ENCODE measurements at regions not wholly inside any gene's neighbourhood (a gene's known extent, or its start where the extent isn't known, plus 50 kb on each side); places are given as distances from the start of the nearest gene placed in this dataset.
"Not testable (repeated sequence)": the region's sequence is repeated elsewhere in the genome, so short reads cannot be mapped to it uniquely, and the experiment has no call there.

GRCh38 chr2:82175210-82175609 is 1870.7 kb upstream of the LRRTM1 start:
- WGBS (ENCODE audit: insufficient coverage) = no CpG with 5 or more reads among the region's 10 CpGs
- not testable (repeated sequence) for H3K4me1 ChIP-seq (ENCODE audit: control insufficient read depth, insufficient read depth, low read length)

GRCh38 chr2:82172483-82172882 is 1867.9 kb upstream of the LRRTM1 start:
- H3K36me3 ChIP-seq (ENCODE audit: control insufficient read depth, insufficient read depth, low read length) = no peaks in the 10 kb centered on the region
- H3K4me1 ChIP-seq (ENCODE audit: control insufficient read depth, insufficient read depth, low read length) = no peaks in the 10 kb centered on the region
- no peaks in the 10 kb centered on the region for H3K9me3 ChIP-seq (ENCODE audit: control insufficient read depth, insufficient read depth, low read length)
- no peak overlapping the region for H3K27ac ChIP-seq (ENCODE audit: low read depth, low read length)
- H3K4me3 ChIP-seq (ENCODE audit: low read depth, low read length) = no peak overlapping the region
- no CpG with 5 or more reads among the region's 2 CpGs for WGBS (ENCODE audit: insufficient coverage)
- no peaks in the 10 kb centered on the region for H3K27me3 ChIP-seq (ENCODE audit: control insufficient read depth, insufficient read depth, low read length)
- peak in 1 of 6 donors; percentile 6 for DNase-seq (ENCODE audit: low read depth in 4 of 6, low spot score in 6 of 6)

More at GRCh38 chr2:82175210-82175609, 1870.7 kb upstream of the LRRTM1 start:
- H3K9me3 ChIP-seq (ENCODE audit: control insufficient read depth, insufficient read depth, low read length); H3K4me3 ChIP-seq (ENCODE audit: low read depth, low read length); H3K27ac ChIP-seq (ENCODE audit: low read depth, low read length); H3K27me3 ChIP-seq (ENCODE audit: control insufficient read depth, insufficient read depth, low read length); H3K36me3 ChIP-seq (ENCODE audit: control insufficient read depth, insufficient read depth, low read length); DNase-seq (ENCODE audit: low read depth in 4 of 6, low spot score in 6 of 6): not testable (repeated sequence)

DNA sequence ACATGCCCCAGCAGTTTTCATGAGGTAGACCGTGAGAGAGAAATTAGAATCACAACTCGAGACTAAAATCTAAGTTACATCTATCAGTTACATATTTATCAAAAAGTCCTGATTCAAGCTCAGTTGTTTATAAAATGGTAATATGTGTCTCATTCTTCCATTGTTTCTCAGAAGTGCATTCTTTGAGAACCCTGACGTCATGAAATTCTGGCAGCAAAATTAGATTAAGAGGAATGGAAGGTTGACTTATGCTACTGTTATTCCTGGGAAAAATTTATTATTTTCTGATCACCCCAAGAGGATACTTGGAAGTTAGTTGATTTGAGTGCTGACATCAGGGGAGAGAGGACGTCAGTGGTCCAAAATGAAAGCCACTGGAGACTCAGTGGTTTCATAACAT is 1864.8 kb upstream of the LRRTM1 start:
- Histone ChIP-seq H3K4me1 (ENCODE audit: control insufficient read depth, insufficient read depth, low read length) (no peaks in the 10 kb centered on the region), H3K36me3 (ENCODE audit: control insufficient read depth, insufficient read depth, low read length) (no peaks in the 10 kb centered on the region), H3K27me3 (ENCODE audit: control insufficient read depth, insufficient read depth, low read length) (no peaks in the 10 kb centered on the region), H3K27ac (ENCODE audit: low read depth, low read length) (no peak overlapping the region), H3K4me3 (ENCODE audit: low read depth, low read length) (no peak overlapping the region), H3K9me3 (ENCODE audit: control insufficient read depth, insufficient read depth, low read length) (no peaks in the 10 kb centered on the region)
- DNase-seq (ENCODE audit: low read depth in 4 of 6, low spot score in 6 of 6) = no peak
- 80% methylated on average over 1 of the region's 4 CpGs for WGBS (ENCODE audit: insufficient coverage)

DNA sequence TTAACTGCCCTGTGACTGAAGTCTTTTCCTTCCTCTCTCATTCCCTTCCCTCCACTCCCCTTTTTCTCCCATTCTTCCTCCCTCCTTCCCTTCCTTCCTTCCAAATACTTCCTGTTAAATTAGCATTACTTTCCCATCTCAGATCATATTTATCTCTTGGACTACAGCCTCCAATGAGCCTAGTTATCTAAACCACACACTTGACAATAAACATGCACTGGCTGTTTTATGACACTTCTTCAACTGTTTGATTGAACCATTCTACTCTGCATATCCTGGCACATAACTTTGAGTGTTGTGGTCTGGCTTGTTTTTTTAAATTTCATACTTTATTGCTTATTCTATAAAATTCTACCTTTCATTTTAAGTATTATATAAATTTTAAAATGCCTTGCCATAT is 1860.8 kb upstream of the LRRTM1 start:
- Histone ChIP-seq H3K27me3 (ENCODE audit: control insufficient read depth, insufficient read depth, low read length) (no peaks in the 10 kb centered on the region), H3K4me1 (ENCODE audit: control insufficient read depth, insufficient read depth, low read length) (no peaks in the 10 kb centered on the region), H3K36me3 (ENCODE audit: control insufficient read depth, insufficient read depth, low read length) (no peaks in the 10 kb centered on the region), H3K4me3 (ENCODE audit: low read depth, low read length) (no peak overlapping the region), H3K9me3 (ENCODE audit: control insufficient read depth, insufficient read depth, low read length) (no peaks in the 10 kb centered on the region), H3K27ac (ENCODE audit: low read depth, low read length) (no peak overlapping the region)
- no peak for DNase-seq (ENCODE audit: low read depth in 4 of 6, low spot score in 6 of 6)

GRCh38 chr2:82158150-82158549 is 1853.6 kb upstream of the LRRTM1 start:
- H3K4me3 ChIP-seq (ENCODE audit: low read depth, low read length) = no peak overlapping the region
- no peak overlapping the region for H3K27ac ChIP-seq (ENCODE audit: low read depth, low read length)
- no peaks in the 10 kb centered on the region for H3K9me3 ChIP-seq (ENCODE audit: control insufficient read depth, insufficient read depth, low read length)
- H3K36me3 ChIP-seq (ENCODE audit: control insufficient read depth, insufficient read depth, low read length) = no peaks in the 10 kb centered on the region
- no CpG with 5 or more reads among the region's 2 CpGs for WGBS (ENCODE audit: insufficient coverage)
- no peak for DNase-seq (ENCODE audit: low read depth in 4 of 6, low spot score in 6 of 6)
- no peaks in the 10 kb centered on the region for H3K4me1 ChIP-seq (ENCODE audit: control insufficient read depth, insufficient read depth, low read length)
- H3K27me3 ChIP-seq (ENCODE audit: control insufficient read depth, insufficient read depth, low read length) = no peaks in the 10 kb centered on the region

GRCh38 chr2:82155469-82155868 is 1850.9 kb upstream of the LRRTM1 start:
- H3K9me3 ChIP-seq (ENCODE audit: control insufficient read depth, insufficient read depth, low read length) = no peaks in the 10 kb centered on the region
- H3K27me3 ChIP-seq (ENCODE audit: control insufficient read depth, insufficient read depth, low read length) = no peaks in the 10 kb centered on the region
- H3K4me3 ChIP-seq (ENCODE audit: low read depth, low read length) = no peak overlapping the region
- no peaks in the 10 kb centered on the region for H3K36me3 ChIP-seq (ENCODE audit: control insufficient read depth, insufficient read depth, low read length)
- DNase-seq (ENCODE audit: low read depth in 4 of 6, low spot score in 6 of 6) = no peak
- WGBS (ENCODE audit: insufficient coverage) = no CpG with 5 or more reads among the region's 4 CpGs
- no peak overlapping the region for H3K27ac ChIP-seq (ENCODE audit: low read depth, low read length)
- no peaks in the 10 kb centered on the region for H3K4me1 ChIP-seq (ENCODE audit: control insufficient read depth, insufficient read depth, low read length)

GRCh38 chr2:82143343-82143742 is 1838.8 kb upstream of the LRRTM1 start:
- Histone ChIP-seq H3K9me3 (ENCODE audit: control insufficient read depth, insufficient read depth, low read length) (no peaks in the 10 kb centered on the region), H3K4me1 (ENCODE audit: control insufficient read depth, insufficient read depth, low read length) (no peaks in the 10 kb centered on the region), H3K27ac (ENCODE audit: low read depth, low read length) (no peak overlapping the region), H3K4me3 (ENCODE audit: low read depth, low read length) (no peak overlapping the region), H3K27me3 (ENCODE audit: control insufficient read depth, insufficient read depth, low read length) (no peaks in the 10 kb centered on the region), H3K36me3 (ENCODE audit: control insufficient read depth, insufficient read depth, low read length) (no peaks in the 10 kb centered on the region)
- DNase-seq (ENCODE audit: low read depth in 4 of 6, low spot score in 6 of 6) = no peak

GRCh38 chr2:82139979-82140611 is 1835.5 kb upstream of the LRRTM1 start:
- Histone ChIP-seq H3K9me3 (ENCODE audit: control insufficient read depth, insufficient read depth, low read length) (no peaks in the 10 kb centered on the region), H3K4me3 (ENCODE audit: low read depth, low read length) (no peak overlapping the region), H3K27ac (ENCODE audit: low read depth, low read length) (no peak overlapping the region), H3K4me1 (ENCODE audit: control insufficient read depth, insufficient read depth, low read length) (no peaks in the 10 kb centered on the region), H3K36me3 (ENCODE audit: control insufficient read depth, insufficient read depth, low read length) (no peaks in the 10 kb centered on the region), H3K27me3 (ENCODE audit: control insufficient read depth, insufficient read depth, low read length) (no peaks in the 10 kb centered on the region)
- WGBS (ENCODE audit: insufficient coverage) = no CpG with 5 or more reads among the region's 5 CpGs
- DNase-seq (ENCODE audit: low read depth in 4 of 6, low spot score in 6 of 6) = no peak

- H3K4me3 ChIP-seq (ENCODE audit: low read depth, low read length) = no peak overlapping the region
- H3K4me1 ChIP-seq (ENCODE audit: control insufficient read depth, insufficient read depth, low read length) = no peaks in the 10 kb centered on the region
- no peak overlapping the region for H3K27ac ChIP-seq (ENCODE audit: low read depth, low read length)
- no peaks in the 10 kb centered on the region for H3K9me3 ChIP-seq (ENCODE audit: control insufficient read depth, insufficient read depth, low read length)
- no peaks in the 10 kb centered on the region for H3K36me3 ChIP-seq (ENCODE audit: control insufficient read depth, insufficient read depth, low read length)
- peak in 1 of 6 donors; percentile 53 for DNase-seq (ENCODE audit: low read depth in 4 of 6, low spot score in 6 of 6)
- no peaks in the 10 kb centered on the region for H3K27me3 ChIP-seq (ENCODE audit: control insufficient read depth, insufficient read depth, low read length)
- 100% methylated on average over 1 of the region's 8 CpGs for WGBS (ENCODE audit: insufficient coverage)
Measured at GRCh38 chr2:82137441-82137840, 1832.9 kb upstream of the LRRTM1 start.

DNA sequence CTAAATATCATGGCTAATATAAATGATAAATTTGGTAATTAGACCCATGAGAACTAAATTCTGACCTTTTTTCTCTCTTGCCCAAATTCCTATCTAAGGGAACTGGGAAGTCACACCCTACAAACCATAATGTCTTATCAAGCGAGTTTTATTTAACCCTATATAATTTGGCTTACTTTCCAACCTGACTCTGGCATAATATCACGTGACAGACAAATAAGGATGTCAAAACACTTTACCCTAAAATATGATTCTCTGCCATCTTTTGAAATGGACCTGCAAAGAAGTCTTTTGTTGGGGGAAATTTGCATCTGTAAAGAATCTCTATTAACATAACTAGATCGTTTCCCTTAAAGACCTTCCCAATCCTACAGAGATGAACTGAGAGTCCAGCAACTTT is 1823.5 kb upstream of the LRRTM1 start:
- WGBS (ENCODE audit: insufficient coverage) = 100% methylated on average over 1 of the region's 3 CpGs
- Histone ChIP-seq H3K27ac (ENCODE audit: low read depth, low read length) (no peak overlapping the region), H3K27me3 (ENCODE audit: control insufficient read depth, insufficient read depth, low read length) (no peaks in the 10 kb centered on the region), H3K9me3 (ENCODE audit: control insufficient read depth, insufficient read depth, low read length) (peaks cover 3% of the 10 kb centered on the region), H3K4me1 (ENCODE audit: control insufficient read depth, insufficient read depth, low read length) (no peaks in the 10 kb centered on the region), H3K4me3 (ENCODE audit: low read depth, low read length) (no peak overlapping the region), H3K36me3 (ENCODE audit: control insufficient read depth, insufficient read depth, low read length) (no peaks in the 10 kb centered on the region)
- DNase-seq (ENCODE audit: low read depth in 4 of 6, low spot score in 6 of 6) = no peak
